Midbrain (tissue), 1 donor: ENCODE measurements at regions not wholly inside any gene's neighbourhood (a gene's known extent, or its start where the extent isn't known, plus 50 kb on each side); places are given as distances from the start of the nearest gene placed in this dataset.
"Not testable (repeated sequence)": the region's sequence is repeated elsewhere in the genome, so short reads cannot be mapped to it uniquely, and the experiment has no call there.

Source experiments
- DNase-seq: peaks from one replicate; lab custom pipeline; 2025; lab: John Stamatoyannopoulos, UW

GRCh38 chr6:68013780-68014515 lies 621.1 kb upstream of the ADGRB3 start:
- no peak for DNase-seq

- DNase-seq: no peak
These were observed 622.3 kb upstream of the ADGRB3 start for GRCh38 chr6:68012822-68013221.

GRCh38 chr6:68010936-68011335 lies 624.1 kb upstream of the ADGRB3 start:
- DNase-seq: no peak

GRCh38 chr6:68008445-68008844 lies 626.6 kb upstream of the ADGRB3 start:
- DNase-seq: no peak

GRCh38 chr6:68007717-68008116 lies 627.4 kb upstream of the ADGRB3 start:
- no peak for DNase-seq

- no peak for DNase-seq
These were observed 648.3 kb upstream of the ADGRB3 start for GRCh38 chr6:67986694-67987232.

- DNase-seq: no peak
These were observed 658.6 kb upstream of the ADGRB3 start for GRCh38 chr6:67976486-67976885.

GRCh38 chr6:67974931-67975330 lies 660.2 kb upstream of the ADGRB3 start:
- no peak for DNase-seq

- DNase-seq: no peak
These were observed 663.3 kb upstream of the ADGRB3 start for GRCh38 chr6:67971812-67972211.

- no peak for DNase-seq
These were observed 668.3 kb upstream of the ADGRB3 start for GRCh38 chr6:67966830-67967229.

GRCh38 chr6:67956352-67956751 lies 678.7 kb upstream of the ADGRB3 start:
- DNase-seq: no peak

GRCh38 chr6:67952948-67953347 lies 682.1 kb upstream of the ADGRB3 start:
- no peak for DNase-seq

GRCh38 chr6:67952121-67952520 lies 683.0 kb upstream of the ADGRB3 start:
- no peak for DNase-seq

GRCh38 chr6:67947762-67948161 lies 687.3 kb upstream of the ADGRB3 start:
- not testable (repeated sequence) for DNase-seq

- no peak for DNase-seq
These were observed 699.1 kb upstream of the ADGRB3 start for GRCh38 chr6:67935976-67936477.

- DNase-seq: no peak
These were observed 701.8 kb upstream of the ADGRB3 start for GRCh38 chr6:67933278-67933677.

- not testable (repeated sequence) for DNase-seq
These were observed 712.5 kb upstream of the ADGRB3 start for GRCh38 chr6:67922588-67922987.

- not testable (repeated sequence) for DNase-seq
These were observed 715.0 kb upstream of the ADGRB3 start for GRCh38 chr6:67920040-67920439.

- no peak for DNase-seq
These were observed 718.7 kb upstream of the ADGRB3 start for GRCh38 chr6:67916399-67916798.

GRCh38 chr6:67914419-67914818 lies 720.7 kb upstream of the ADGRB3 start:
- DNase-seq: no peak

GRCh38 chr6:67909354-67909753 lies 725.7 kb upstream of the ADGRB3 start:
- no peak for DNase-seq

- no peak for DNase-seq
These were observed 726.7 kb upstream of the ADGRB3 start for GRCh38 chr6:67908379-67908778.

GRCh38 chr6:67904735-67905134 lies 730.3 kb upstream of the ADGRB3 start:
- not testable (repeated sequence) for DNase-seq

GRCh38 chr6:67898875-67899274 lies 736.2 kb upstream of the ADGRB3 start:
- no peak for DNase-seq
